A673 (cell line): ENCODE measurements at regions not wholly inside any gene's neighbourhood (a gene's known extent, or its start where the extent isn't known, plus 50 kb on each side); places are given as distances from the start of the nearest gene placed in this dataset.

Experiments used
- BruUV-seq: library from RNA; stranded (reverse); fragments of 400-500 nt; replicated peaks from 2 replicates; lab custom pipeline; 2021; lab: Mats Ljungman, UMichigan
- CTCF ChIA-PET: fragments of 300-600 bp; sonication (Branson Sonifier 250); formaldehyde crosslinking; loops from one replicate; lab custom pipeline; 2022; ENCODE audit warnings: antibody characterized with exemption; lab: Charles Lee
- POLR2A ChIA-PET: fragments of 300-600 bp; sonication (Branson Sonifier 250); formaldehyde crosslinking; loops from one replicate; lab custom pipeline; 2022; ENCODE audit warnings: antibody characterized with exemption; ENCODE audit not compliant: low non-redundant PET; lab: Charles Lee
- DNase-seq: peaks from one replicate; pipeline ENCODE4 v3.0.0-alpha.2; 2015; ENCODE audit warnings: low spot score
- H3K27ac ChIP-seq: fragments of 200-600 bp; sonication (generic); 2 replicates; pipeline ENCODE4 v1.5.1; 2016; ENCODE audit warnings: mixed run types, low read depth, mild to moderate bottlenecking, mixed read lengths, antibody characterized with exemption, low read length; ENCODE audit not compliant: poor library complexity, severe bottlenecking
- H3K27me3 ChIP-seq: fragments of 200-600 bp; sonication (generic); replicated peaks from 2 replicates; pipeline ENCODE4 v1.6.1; 2017; ENCODE audit warnings: mixed run types, low read depth, mild to moderate bottlenecking, mixed read lengths, antibody characterized with exemption, low read length; ENCODE audit not compliant: insufficient read depth, poor library complexity
- H3K36me3 ChIP-seq: fragments of 200-600 bp; sonication (generic); 2 replicates; pipeline ENCODE4 v1.6.1; 2016; ENCODE audit warnings: mixed run types, mild to moderate bottlenecking, mixed read lengths, antibody characterized with exemption, low read length; ENCODE audit not compliant: insufficient read depth, poor library complexity, severe bottlenecking
- H3K4me1 ChIP-seq: fragments of 200-600 bp; sonication (generic); 2 replicates; pipeline ENCODE4 v1.6.1; 2017; ENCODE audit warnings: mixed run types, mild to moderate bottlenecking, mixed read lengths, antibody characterized with exemption, low read length; ENCODE audit not compliant: insufficient read depth, poor library complexity, severe bottlenecking
- H3K4me3 ChIP-seq: fragments of 200-600 bp; sonication (generic); 2 replicates; pipeline ENCODE4 v1.5.1; 2016; ENCODE audit warnings: low read depth, mixed run types, mild to moderate bottlenecking, mixed read lengths, low read length; ENCODE audit not compliant: poor library complexity, severe bottlenecking
- H3K9me3 ChIP-seq: fragments of 200-600 bp; sonication (generic); 2 replicates; pipeline ENCODE4 v1.6.1; 2016; ENCODE audit warnings: mixed run types, low read depth, mild to moderate bottlenecking, mixed read lengths, antibody characterized with exemption, low read length; ENCODE audit not compliant: poor library complexity, severe bottlenecking
- CTCF ChIP-seq: fragments of 300-800, 200-600 bp; sonication (generic); conservative IDR thresholded peaks from 2 replicates; pipeline ENCODE4 v1.5.1; 2017; ENCODE audit warnings: low read depth, mild to moderate bottlenecking, antibody characterized with exemption, low read length, moderate library complexity, mixed read lengths
- EZH2 ChIP-seq: fragments of 200-600 bp; sonication (generic); IDR thresholded peaks from 2 replicates; pipeline ENCODE4 v1.6.1; 2017; ENCODE audit warnings: borderline replicate concordance, low read depth, mild to moderate bottlenecking, mixed read lengths, antibody characterized with exemption, low read length; ENCODE audit not compliant: poor library complexity, severe bottlenecking
- intact Hi-C: fragments of 100-400 bp; cut with micrococcal nuclease; formaldehyde crosslinking; loops from one replicate; pipeline ENCODE4 v1.10.0; 2022; ENCODE audit not compliant: unreplicated experiment

DNA sequence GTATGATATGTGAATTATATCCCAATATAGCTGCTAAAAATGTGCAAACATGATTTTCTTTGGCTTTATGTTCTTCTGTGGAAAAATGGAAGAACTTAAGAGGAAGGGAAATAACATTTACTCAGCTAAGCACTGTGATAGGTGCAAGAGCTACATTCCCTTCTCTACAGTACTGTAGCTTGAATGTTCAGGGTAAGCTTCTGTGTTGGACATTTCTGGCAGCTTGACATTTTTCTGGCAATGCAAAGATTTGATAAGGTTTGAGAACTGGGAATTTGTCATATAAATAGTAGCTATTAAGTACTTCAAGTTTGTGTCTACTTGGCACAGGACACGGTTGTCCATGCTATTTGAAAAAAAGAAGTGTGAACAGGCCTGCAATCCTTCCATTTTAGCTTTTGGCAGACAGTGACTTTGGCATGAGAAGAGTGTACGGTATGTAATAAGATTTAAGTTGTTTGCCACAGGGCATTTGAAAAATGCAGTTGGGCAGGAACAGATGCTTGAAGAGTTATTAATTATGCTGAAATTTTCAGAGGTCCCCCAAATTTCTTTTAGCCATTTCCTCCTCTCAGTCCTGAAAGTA, 77.6 kb downstream of the KIF4B start:
- Histone ChIP-seq H3K4me3 (no peak overlapping the region), H3K27me3 (no peaks in the 10 kb centered on the region), H3K4me1 (peaks cover 7% of the 10 kb centered on the region), H3K9me3 (no peaks in the 10 kb centered on the region), H3K27ac (no peak overlapping the region), H3K36me3 (no peaks in the 10 kb centered on the region)
- ChIA-PET CTCF (no interaction called here), POLR2A (no interaction called here)
- intact Hi-C loops = no loop called here
- BruUV-seq = no TSS peak
- TF ChIP-seq EZH2 = no peak
- no peak for TF ChIP-seq CTCF
- peak; percentile 19 for DNase-seq

DNA sequence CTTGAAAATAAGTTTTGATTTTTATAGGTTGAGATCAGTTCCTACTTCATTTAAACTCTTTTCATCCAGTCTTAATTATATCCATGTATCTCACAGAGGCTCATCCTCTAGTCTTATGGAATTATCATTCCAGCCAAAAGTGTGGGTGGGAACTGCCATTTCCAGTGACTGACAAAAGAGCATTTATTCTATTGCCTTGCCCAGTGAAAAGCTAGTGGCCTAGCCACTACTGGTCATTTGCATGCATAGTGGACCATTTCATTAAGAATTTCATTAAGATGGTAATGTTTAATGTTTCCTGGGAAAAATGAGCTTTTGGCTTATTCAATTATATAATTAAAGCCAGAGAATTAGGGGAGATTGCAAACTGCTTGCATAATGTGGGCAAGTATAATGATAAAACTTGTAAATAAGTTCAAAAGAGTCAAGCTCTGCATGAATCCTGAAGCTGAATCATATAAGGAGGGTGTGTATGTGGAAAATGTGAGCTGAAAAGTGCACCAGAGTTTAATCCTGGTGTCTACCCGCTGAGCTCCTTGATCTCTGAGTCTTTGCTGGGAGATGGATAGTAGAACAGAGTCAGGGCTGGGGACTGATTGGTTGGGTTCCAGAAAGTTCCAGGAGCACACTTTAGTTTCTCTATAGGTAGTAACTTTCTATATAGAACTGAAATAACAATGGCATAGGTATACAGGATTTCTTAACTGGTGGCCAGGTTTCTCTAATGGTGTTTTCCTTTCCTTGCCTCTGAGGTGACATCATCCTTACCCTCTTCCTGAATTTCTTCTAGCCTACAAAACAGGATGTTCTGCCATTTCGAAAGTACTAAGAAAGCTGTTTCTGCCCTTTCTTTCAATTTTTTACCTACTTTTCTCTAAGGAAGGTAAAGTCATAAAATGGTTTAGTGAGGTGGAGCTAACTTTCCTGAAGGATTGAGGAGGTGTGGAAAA, 78.5 kb downstream of the KIF4B start:
- H3K27me3 ChIP-seq = no peaks in the 10 kb centered on the region
- H3K9me3 ChIP-seq = no peaks in the 10 kb centered on the region
- intact Hi-C loops = no loop called here
- peak; percentile 14 for DNase-seq
- CTCF ChIA-PET = interaction anchor here (0.5 kb wide), 1 partner anchor 429 kb away, joined by 6 read pairs; no protein-coding TSS in a partner anchor
- TF ChIP-seq EZH2 (no peak), CTCF (no peak)
- H3K4me1 ChIP-seq = peaks cover 7% of the 10 kb centered on the region
- no TSS peak for BruUV-seq
- no peak overlapping the region for H3K27ac ChIP-seq
- POLR2A ChIA-PET = interaction anchor here (0.5 to 0.6 kb wide), 2 partner anchors 42 to 322 kb away, joined by 3 to 23 read pairs; no protein-coding TSS in a partner anchor
- no peak overlapping the region for H3K4me3 ChIP-seq
- no peaks in the 10 kb centered on the region for H3K36me3 ChIP-seq

- Histone ChIP-seq H3K4me1 (peaks cover 7% of the 10 kb centered on the region), H3K27me3 (no peaks in the 10 kb centered on the region), H3K9me3 (no peaks in the 10 kb centered on the region), H3K4me3 (no peak overlapping the region), H3K36me3 (no peaks in the 10 kb centered on the region), H3K27ac (no peak overlapping the region)
- TF ChIP-seq CTCF (no peak), EZH2 (no peak)
- intact Hi-C loops = no loop called here
- ChIA-PET POLR2A (interaction anchor here (0.6 kb wide), 1 partner anchor 365 kb away, joined by 3 read pairs; no protein-coding TSS in a partner anchor), CTCF (no interaction called here)
- no peak for DNase-seq
- no TSS peak for BruUV-seq
Observed at GRCh38 chr5:155094455-155094854, 80.9 kb downstream of the KIF4B start.
